Smooth muscle cell (in vitro differentiated cells): ENCODE measurements at regions not wholly inside any gene's neighbourhood (a gene's known extent, or its start where the extent isn't known, plus 50 kb on each side); places are given as distances from the start of the nearest gene placed in this dataset.
"Not testable (repeated sequence)": the region's sequence is repeated elsewhere in the genome, so short reads cannot be mapped to it uniquely, and the experiment has no call there.

Source experiments
- DNase-seq: peaks from one replicate; lab custom pipeline; 2025; ENCODE audit not compliant: unreplicated experiment; lab: John Stamatoyannopoulos, UW
- H2AFZ ChIP-seq: fragments of 200-600 bp; sonication (generic); 2 replicates; pipeline ENCODE4 v1.6.0; 2016; ENCODE audit warnings: antibody characterized with exemption, low read depth, mild to moderate bottlenecking
- H3F3A ChIP-seq: fragments of 200-600 bp; sonication (generic); 2 replicates; pipeline ENCODE4 v1.6.0; 2017; ENCODE audit warnings: antibody characterized with exemption, low read depth
- H3K27ac ChIP-seq: fragments of 200-600 bp; sonication (generic); 2 replicates; pipeline ENCODE4 v1.5.1; 2016; ENCODE audit warnings: low read depth, mild to moderate bottlenecking
- H3K27me3 ChIP-seq: fragments of 200-600 bp; sonication (generic); 2 replicates; pipeline ENCODE4 v1.6.1; 2016; ENCODE audit warnings: low read depth, mild to moderate bottlenecking
- H3K36me3 ChIP-seq: fragments of 200-600 bp; sonication (generic); 2 replicates; pipeline ENCODE4 v1.5.1; 2016; ENCODE audit warnings: low read depth
- H3K4me1 ChIP-seq: fragments of 200-600 bp; sonication (generic); 2 replicates; pipeline ENCODE4 v1.5.1; 2016; ENCODE audit warnings: low read depth
- H3K4me2 ChIP-seq: fragments of 200-600 bp; sonication (generic); 2 replicates; pipeline ENCODE4 v1.6.0; 2016; ENCODE audit warnings: mild to moderate bottlenecking
- H3K4me3 ChIP-seq: fragments of 200-600 bp; sonication (generic); 2 replicates; pipeline ENCODE4 v1.5.1; 2016; ENCODE audit warnings: mild to moderate bottlenecking
- H3K79me2 ChIP-seq: fragments of 200-600 bp; sonication (generic); 2 replicates; pipeline ENCODE4 v1.6.0; 2016; ENCODE audit warnings: low read depth, mild to moderate bottlenecking
- H3K9ac ChIP-seq: fragments of 200-600 bp; sonication (generic); 2 replicates; pipeline ENCODE4 v1.6.0; 2016; ENCODE audit warnings: low read depth
- H3K9me3 ChIP-seq: fragments of 200-600 bp; sonication (generic); replicated peaks from 2 replicates; pipeline ENCODE4 v1.5.1; 2016; ENCODE audit warnings: low read depth
- H4K20me1 ChIP-seq: fragments of 200-600 bp; sonication (generic); 2 replicates; pipeline ENCODE4 v1.6.0; 2016; ENCODE audit warnings: low read depth
- WGBS: methylation state at CpG from one replicate; pipeline ENCODE4 v1.1.7; 2016; ENCODE audit warnings: low lambda C conversion rate; 5-methylcytosine and 5-hydroxymethylcytosine counted together
- TF ChIP-seq, protein P1 (sequence below): fragments of 200-600 bp; sonication (generic); IDR thresholded peaks from 2 replicates; pipeline ENCODE4 v1.5.1; 2017; ENCODE audit warnings: borderline replicate concordance, mild to moderate bottlenecking, antibody characterized with exemption; ENCODE audit not compliant: insufficient read depth, poor library complexity, severe bottlenecking

DNA sequence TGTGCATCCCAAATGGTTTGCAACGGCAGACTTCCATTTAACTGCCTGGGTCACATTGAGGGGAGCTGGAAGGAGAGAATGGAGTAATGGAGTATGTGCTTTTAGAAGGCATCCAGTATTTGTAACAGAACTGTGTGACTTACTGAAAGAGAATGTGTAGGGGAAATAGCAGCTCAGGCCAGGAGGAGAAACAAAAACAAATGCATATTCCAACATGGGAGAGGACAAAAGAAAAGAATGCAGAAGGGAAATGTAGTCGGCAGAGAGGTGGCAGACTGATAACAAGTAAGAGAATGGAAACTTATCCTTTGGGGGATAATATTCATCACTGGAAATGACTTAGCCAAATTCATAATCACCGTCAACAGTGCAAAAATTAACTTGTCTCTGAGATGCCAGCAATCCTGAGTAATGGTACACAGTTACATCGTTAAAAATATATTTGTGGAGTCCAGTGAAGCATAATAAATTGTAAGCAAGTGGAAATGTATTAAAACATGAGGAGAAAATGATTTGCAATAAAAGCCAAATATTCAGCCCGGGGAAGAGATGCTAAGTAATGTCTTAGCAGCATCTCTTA is 294.9 kb upstream of the SGO1 start:
- Histone ChIP-seq H3K9me3 (peaks cover 2% of the 10 kb centered on the region), H3K27me3 (no peaks in the 10 kb centered on the region), H4K20me1 (no peaks in the 10 kb centered on the region), H2AFZ (no peak overlapping the region), H3K9ac (no peak overlapping the region), H3K27ac (no peak overlapping the region), H3F3A (no peaks in the 10 kb centered on the region), H3K4me1 (no peaks in the 10 kb centered on the region), H3K4me2 (no peak overlapping the region), H3K79me2 (no peaks in the 10 kb centered on the region), H3K36me3 (no peaks in the 10 kb centered on the region), H3K4me3 (no peak overlapping the region)
- WGBS: 71% methylated on average over 5 of the region's 5 CpGs
- no peak for DNase-seq
- TF ChIP-seq, protein P1, sequence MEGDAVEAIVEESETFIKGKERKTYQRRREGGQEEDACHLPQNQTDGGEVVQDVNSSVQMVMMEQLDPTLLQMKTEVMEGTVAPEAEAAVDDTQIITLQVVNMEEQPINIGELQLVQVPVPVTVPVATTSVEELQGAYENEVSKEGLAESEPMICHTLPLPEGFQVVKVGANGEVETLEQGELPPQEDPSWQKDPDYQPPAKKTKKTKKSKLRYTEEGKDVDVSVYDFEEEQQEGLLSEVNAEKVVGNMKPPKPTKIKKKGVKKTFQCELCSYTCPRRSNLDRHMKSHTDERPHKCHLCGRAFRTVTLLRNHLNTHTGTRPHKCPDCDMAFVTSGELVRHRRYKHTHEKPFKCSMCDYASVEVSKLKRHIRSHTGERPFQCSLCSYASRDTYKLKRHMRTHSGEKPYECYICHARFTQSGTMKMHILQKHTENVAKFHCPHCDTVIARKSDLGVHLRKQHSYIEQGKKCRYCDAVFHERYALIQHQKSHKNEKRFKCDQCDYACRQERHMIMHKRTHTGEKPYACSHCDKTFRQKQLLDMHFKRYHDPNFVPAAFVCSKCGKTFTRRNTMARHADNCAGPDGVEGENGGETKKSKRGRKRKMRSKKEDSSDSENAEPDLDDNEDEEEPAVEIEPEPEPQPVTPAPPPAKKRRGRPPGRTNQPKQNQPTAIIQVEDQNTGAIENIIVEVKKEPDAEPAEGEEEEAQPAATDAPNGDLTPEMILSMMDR: no peak

DNA sequence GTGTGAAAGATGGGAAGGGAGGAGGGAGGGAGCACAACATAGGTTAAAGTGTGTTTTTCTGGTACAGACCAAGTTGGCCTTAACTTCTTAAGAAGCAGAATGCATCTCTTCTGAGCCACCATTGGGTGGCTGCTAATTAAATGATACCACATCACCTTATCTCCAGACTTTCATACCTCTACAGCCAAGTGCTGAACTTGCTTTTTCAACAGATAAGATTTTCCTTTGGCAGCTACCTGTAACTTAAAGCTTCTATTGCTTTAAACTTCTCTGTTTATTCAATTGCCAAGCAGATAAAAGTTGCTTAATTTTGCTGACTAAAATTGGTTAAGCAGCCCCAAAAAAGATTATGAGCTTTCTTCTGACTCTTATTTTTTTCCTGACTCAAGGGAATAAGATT is 292.4 kb upstream of the SGO1 start:
- Histone ChIP-seq H4K20me1 (no peaks in the 10 kb centered on the region), H3K36me3 (no peaks in the 10 kb centered on the region), H2AFZ (no peak overlapping the region), H3K4me2 (no peak overlapping the region), H3K27ac (no peak overlapping the region), H3K4me3 (no peak overlapping the region), H3K4me1 (no peaks in the 10 kb centered on the region), H3K79me2 (no peaks in the 10 kb centered on the region), H3K9me3 (no peaks in the 10 kb centered on the region), H3K9ac (no peak overlapping the region), H3F3A (no peaks in the 10 kb centered on the region), H3K27me3 (no peaks in the 10 kb centered on the region)
- TF ChIP-seq, protein P1: no peak
- no peak for DNase-seq

- not testable (repeated sequence) for H3K4me1 ChIP-seq
Measured at GRCh38 chr3:20464237-20464636, 278.2 kb upstream of the SGO1 start.

GRCh38 chr3:20462723-20463122 is 276.7 kb upstream of the SGO1 start:
- DNase-seq: no peak
- Histone ChIP-seq H3K4me2 (no peak overlapping the region), H3K27me3 (no peaks in the 10 kb centered on the region), H4K20me1 (no peaks in the 10 kb centered on the region), H3K79me2 (no peaks in the 10 kb centered on the region), H3K36me3 (no peaks in the 10 kb centered on the region), H3K27ac (no peak overlapping the region), H3K9ac (no peak overlapping the region), H3K4me3 (no peak overlapping the region), H3F3A (no peaks in the 10 kb centered on the region), H2AFZ (no peak overlapping the region), H3K4me1 (no peaks in the 10 kb centered on the region), H3K9me3 (peaks cover 5% of the 10 kb centered on the region)
- TF ChIP-seq, protein P1: no peak

More at GRCh38 chr3:20464237-20464636, 278.2 kb upstream of the SGO1 start:
- H3K9ac ChIP-seq, H3K4me3 ChIP-seq, H3K27ac ChIP-seq, H3K4me2 ChIP-seq, H4K20me1 ChIP-seq, H3K79me2 ChIP-seq, H3F3A ChIP-seq, H3K36me3 ChIP-seq, H3K9me3 ChIP-seq, H2AFZ ChIP-seq, H3K27me3 ChIP-seq, DNase-seq: not testable (repeated sequence)
- WGBS: 100% methylated on average over 2 of the region's 2 CpGs
